Natural killer cell (primary cell): ENCODE measurements at regions not wholly inside any gene's neighbourhood (a gene's known extent, or its start where the extent isn't known, plus 50 kb on each side); places are given as distances from the start of the nearest gene placed in this dataset.

ENCODE experiments used
- ATAC-seq, 3 donors: fragments of 150-1000 bp in 2 of 3; fragments of 200-7000 bp in 1 of 3; cut with Tn5 transposase; 1 replicate in 1 of 3; 2 replicates in 2 of 3; pipeline ENCODE4 v1.10.0; 2021; ENCODE audit warnings: mild to moderate bottlenecking in 2 of 3, moderate library complexity in 2 of 3
- DNase-seq, 2 donors: peaks; one replicate each; pipeline versions ENCODE4 v3.0.0 to v3.0.0-alpha.2; 2013 to 2021; ENCODE audit warnings: mixed read lengths in 1 of 2
- H3K27ac ChIP-seq: one replicate; pipeline ENCODE4 v1.5.1; 2013; ENCODE audit warnings: mild to moderate bottlenecking, low read length
- H3K27me3 ChIP-seq: one replicate; pipeline ENCODE4 v1.6.1; 2013; ENCODE audit warnings: low read length; ENCODE audit not compliant: control insufficient read depth, insufficient read depth
- H3K36me3 ChIP-seq: one replicate; pipeline ENCODE4 v1.6.1; 2013; ENCODE audit warnings: low read length; ENCODE audit not compliant: control insufficient read depth, insufficient read depth
- H3K4me1 ChIP-seq: one replicate; pipeline ENCODE4 v1.6.1; 2013; ENCODE audit warnings: low read length; ENCODE audit not compliant: control insufficient read depth, insufficient read depth
- H3K4me3 ChIP-seq: one replicate; pipeline ENCODE4 v1.5.1; 2013; ENCODE audit warnings: low read length
- H3K9me3 ChIP-seq: one replicate; pipeline ENCODE4 v1.6.1; 2013; ENCODE audit warnings: low read length; ENCODE audit not compliant: control insufficient read depth, insufficient read depth
- H3K27ac Mint-ChIP-seq, 2 donors: one replicate each; pipeline ENCODE4 v1.8.0; 2022; ENCODE audit warnings: mild to moderate bottlenecking in 2 of 2, mixed read lengths in 2 of 2, moderate library complexity in 1 of 2
- H3K27me3 Mint-ChIP-seq, 2 donors: one replicate each; pipeline ENCODE4 v1.8.0; 2022; ENCODE audit warnings: low read depth in 2 of 2, mixed read lengths in 2 of 2
- H3K36me3 Mint-ChIP-seq: one replicate; pipeline ENCODE4 v1.8.0; 2022; ENCODE audit warnings: mixed read lengths
- H3K4me1 Mint-ChIP-seq, 2 donors: one replicate each; pipeline ENCODE4 v1.8.0; 2022; ENCODE audit warnings: mixed read lengths in 2 of 2
- H3K4me3 Mint-ChIP-seq: one replicate; pipeline ENCODE4 v1.8.0; 2022; ENCODE audit warnings: mild to moderate bottlenecking, moderate library complexity, mixed read lengths
- H3K9me3 Mint-ChIP-seq, 2 donors: one replicate each; pipeline ENCODE4 v1.8.0; 2022; ENCODE audit warnings: mixed read lengths in 2 of 2
- CTCF ChIP-seq: fragments of 200-600 bp; IDR thresholded peaks from one replicate; pipeline ENCODE4 v1.8.0; 2022; ENCODE audit warnings: antibody characterized with exemption
- WGBS: methylation state at CpG from one replicate; pipeline ENCODE4 v1.1.7; 2013; ENCODE audit warnings: missing lambda C conversion rate; ENCODE audit not compliant: insufficient coverage; 5-methylcytosine and 5-hydroxymethylcytosine counted together
- intact Hi-C: fragments of 100-400 bp; cut with micrococcal nuclease; formaldehyde crosslinking; loops from one replicate; pipeline ENCODE4 v1.14.2; 2022

DNA sequence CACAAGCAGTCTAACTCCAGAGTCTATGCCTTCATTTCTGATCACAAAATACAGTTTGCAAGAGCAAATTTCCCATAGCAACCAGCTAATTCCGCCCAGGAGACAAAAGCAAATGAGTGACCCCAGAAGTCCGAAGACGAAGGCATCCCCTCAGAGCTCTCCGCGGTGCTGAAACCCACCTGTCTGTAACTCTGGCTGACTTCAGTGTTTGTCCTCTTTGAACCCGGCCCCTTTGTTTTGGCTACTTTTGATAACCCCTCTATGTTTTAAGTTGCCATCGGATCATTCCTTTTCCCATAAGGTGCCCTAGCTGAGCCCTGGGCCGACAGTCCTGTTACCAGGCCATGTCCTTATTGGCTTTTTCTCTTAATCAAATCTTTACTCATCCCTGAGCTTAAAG lies 515.8 kb downstream of the PTPRU start:
- no peaks in the 10 kb centered on the region for H3K27me3 ChIP-seq
- Mint-ChIP-seq H3K27me3 (peaks cover 7 to 8% of the 10 kb centered on the region in 2 donors), H3K9me3 (no peaks in the 10 kb centered on the region), H3K36me3 (no peaks in the 10 kb centered on the region), H3K4me3 (no peak overlapping the region), H3K27ac (no peak overlapping the region), H3K4me1 (no peaks in the 10 kb centered on the region)
- no peaks in the 10 kb centered on the region for H3K9me3 ChIP-seq
- ATAC-seq (no peak), DNase-seq (no peak)
- H3K4me1 ChIP-seq, result no peaks in the 10 kb centered on the region
- no peak for TF ChIP-seq CTCF
- H3K27ac ChIP-seq, result no peak overlapping the region
- no peak overlapping the region for H3K4me3 ChIP-seq
- H3K36me3 ChIP-seq, result no peaks in the 10 kb centered on the region
- 29% methylated on average over 8 of the region's 8 CpGs for WGBS
- intact Hi-C loops, result no loop called here

DNA sequence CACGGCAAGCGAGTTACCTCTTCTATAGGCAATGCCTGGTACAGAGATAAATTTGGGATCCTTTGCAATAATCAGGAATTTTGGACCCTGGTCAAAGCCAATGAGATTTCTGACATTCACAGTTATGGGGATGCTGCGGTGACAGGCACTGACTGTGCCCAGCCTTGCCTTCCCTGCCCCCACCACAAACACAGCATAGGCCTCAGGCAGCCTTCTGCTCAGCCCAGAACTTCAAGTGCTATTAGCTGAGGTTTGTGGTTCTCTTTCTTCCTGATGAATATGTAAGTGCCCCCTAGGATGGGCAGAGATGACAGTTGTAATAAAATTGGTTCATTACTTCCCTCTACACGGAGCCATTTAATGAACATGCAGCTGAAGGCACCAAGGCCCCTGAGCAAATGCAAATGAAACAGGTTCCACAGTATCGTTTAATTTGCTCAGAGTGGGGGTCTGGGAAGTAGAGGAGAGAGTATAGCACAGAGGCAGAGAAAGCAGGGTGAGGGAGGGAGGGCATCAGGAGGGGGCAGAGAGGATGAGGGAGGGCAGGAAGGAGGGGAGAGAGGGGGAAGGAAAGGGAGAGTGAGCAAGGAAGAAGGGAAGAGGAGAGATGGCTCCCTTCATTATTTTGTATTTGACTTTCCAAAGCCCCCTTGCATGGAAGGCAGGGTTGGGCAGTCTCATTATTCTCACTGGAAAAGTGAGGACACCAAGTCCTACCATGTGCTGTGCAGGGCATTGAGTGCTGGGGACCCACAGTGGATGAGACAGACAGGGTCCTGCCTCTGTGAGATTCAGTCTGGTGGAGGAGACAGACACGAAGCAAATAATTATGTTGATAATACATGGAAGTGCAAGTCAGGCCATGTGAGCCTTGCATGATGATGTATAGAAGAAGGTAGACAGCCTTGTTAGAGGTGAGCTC lies 513.0 kb downstream of the PTPRU start:
- H3K27ac ChIP-seq, result no peak overlapping the region
- H3K27me3 ChIP-seq, result no peaks in the 10 kb centered on the region
- H3K36me3 Mint-ChIP-seq, result no peaks in the 10 kb centered on the region
- DNase-seq (no peak), ATAC-seq (no peak)
- H3K9me3 ChIP-seq, result no peaks in the 10 kb centered on the region
- WGBS, result 70% methylated on average over 5 of the region's 6 CpGs
- H3K27me3 Mint-ChIP-seq, result peaks cover 7 to 8% of the 10 kb centered on the region in 2 donors
- H3K4me3 ChIP-seq, result no peak overlapping the region
- no peak overlapping the region for H3K4me3 Mint-ChIP-seq
- intact Hi-C loops, result no loop called here
- no peaks in the 10 kb centered on the region for H3K4me1 Mint-ChIP-seq
- no peak for TF ChIP-seq CTCF
- no peak overlapping the region for H3K27ac Mint-ChIP-seq
- no peaks in the 10 kb centered on the region for H3K9me3 Mint-ChIP-seq
- H3K36me3 ChIP-seq, result no peaks in the 10 kb centered on the region
- no peaks in the 10 kb centered on the region for H3K4me1 ChIP-seq

- no peaks in the 10 kb centered on the region for H3K27me3 ChIP-seq
- H3K9me3 ChIP-seq, result no peaks in the 10 kb centered on the region
- no peaks in the 10 kb centered on the region for H3K36me3 Mint-ChIP-seq
- intact Hi-C loops, result no loop called here
- H3K27ac Mint-ChIP-seq, result no peak overlapping the region
- no peaks in the 10 kb centered on the region for H3K4me1 ChIP-seq
- H3K4me1 Mint-ChIP-seq, result no peaks in the 10 kb centered on the region
- H3K4me3 ChIP-seq, result no peak overlapping the region
- peaks cover 3 to 10% of the 10 kb centered on the region in 2 donors for H3K27me3 Mint-ChIP-seq
- TF ChIP-seq CTCF, result no peak
- H3K27ac ChIP-seq, result no peak overlapping the region
- H3K4me3 Mint-ChIP-seq, result no peak overlapping the region
- no peaks in the 10 kb centered on the region for H3K36me3 ChIP-seq
- no peak for ATAC-seq
- WGBS, result 85% methylated on average over 3 of the region's 3 CpGs
- DNase-seq, result no peak
- H3K9me3 Mint-ChIP-seq, result no peaks in the 10 kb centered on the region
Observed at GRCh38 chr1:29747196-29747595, 510.9 kb downstream of the PTPRU start.
